NOMO-1 treated with dmso at 0.1 percent for 144 hours (cell line): ENCODE measurements at regions not wholly inside any gene's neighbourhood (a gene's known extent, or its start where the extent isn't known, plus 50 kb on each side); places are given as distances from the start of the nearest gene placed in this dataset.
"Not testable (repeated sequence)": the region's sequence is repeated elsewhere in the genome, so short reads cannot be mapped to it uniquely, and the experiment has no call there.

Experiments
- DNase-seq: peaks from one replicate; lab custom pipeline; 2025; ENCODE audit not compliant: unreplicated experiment; lab: John Stamatoyannopoulos, UW

- no peak for DNase-seq
Measured at GRCh38 chr5:104598285-104598684, 1035.7 kb upstream of the NUDT12 start.

GRCh38 chr5:104594850-104595249, 1032.3 kb upstream of the NUDT12 start:
- no peak for DNase-seq

- DNase-seq: no peak
Measured at GRCh38 chr5:104576677-104577076, 1014.1 kb upstream of the NUDT12 start.

- DNase-seq: no peak
Measured at GRCh38 chr5:104573949-104574709, 1011.5 kb upstream of the NUDT12 start.

GRCh38 chr5:104569621-104570020, 1007.0 kb upstream of the NUDT12 start:
- DNase-seq: no peak

GRCh38 chr5:104564530-104564929, 1001.9 kb upstream of the NUDT12 start:
- no peak for DNase-seq

- DNase-seq: no peak
Measured at GRCh38 chr5:104556957-104557356, 994.4 kb upstream of the NUDT12 start.

GRCh38 chr5:104551628-104552027, 989.0 kb upstream of the NUDT12 start:
- DNase-seq: no peak

- DNase-seq: not testable (repeated sequence)
Measured at GRCh38 chr5:104546871-104547270, 984.3 kb upstream of the NUDT12 start.

GRCh38 chr5:104541141-104541785, 978.7 kb upstream of the NUDT12 start:
- no peak for DNase-seq

GRCh38 chr5:104540448-104540847, 977.9 kb upstream of the NUDT12 start:
- DNase-seq: no peak

- DNase-seq: no peak
Measured at GRCh38 chr5:104539618-104540350, 977.2 kb upstream of the NUDT12 start.

GRCh38 chr5:104538734-104539133, 976.1 kb upstream of the NUDT12 start:
- DNase-seq: no peak

- no peak for DNase-seq
Measured at GRCh38 chr5:104533498-104533897, 970.9 kb upstream of the NUDT12 start.

GRCh38 chr5:104526866-104527265, 964.3 kb upstream of the NUDT12 start:
- no peak for DNase-seq

GRCh38 chr5:104513640-104514072, 951.1 kb upstream of the NUDT12 start:
- no peak for DNase-seq

- no peak for DNase-seq
Measured at GRCh38 chr5:104513121-104513602, 950.6 kb upstream of the NUDT12 start.

- DNase-seq: no peak
Measured at GRCh38 chr5:104512063-104512825, 949.7 kb upstream of the NUDT12 start.

- no peak for DNase-seq
Measured at GRCh38 chr5:104498281-104498680, 935.7 kb upstream of the NUDT12 start.

GRCh38 chr5:104494083-104494482, 931.5 kb upstream of the NUDT12 start:
- no peak for DNase-seq

- DNase-seq: no peak
Measured at GRCh38 chr5:104472811-104473210, 910.2 kb upstream of the NUDT12 start.
